ENCODE measurements at regions not wholly inside any gene's neighbourhood (a gene's known extent, or its start where the extent isn't known, plus 50 kb on each side); places are given as distances from the start of the nearest gene placed in this dataset.

DNA sequence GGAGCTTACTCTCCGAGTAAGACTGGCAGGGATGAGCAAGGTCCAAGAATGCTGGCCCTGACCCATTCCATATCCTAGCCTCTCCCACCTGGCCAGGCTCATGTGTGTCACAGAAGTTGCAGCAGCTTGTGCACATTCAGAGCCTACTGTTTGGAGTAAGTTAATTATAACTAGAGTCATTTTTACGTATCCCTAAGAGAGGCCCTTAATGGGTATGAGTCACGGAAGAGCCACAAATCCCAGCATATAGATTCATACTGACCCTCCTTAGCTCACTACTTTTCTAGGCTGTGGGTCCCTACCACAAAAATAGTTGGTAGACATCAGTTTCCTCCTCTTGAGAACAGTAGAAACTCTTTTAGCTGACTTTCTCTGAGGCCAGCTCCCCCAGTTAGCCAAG, 118.3 kb upstream of the FRG1 start:
- Histone ChIP-seq H3K36me3 (no peaks in the 10 kb centered on the region), H3K9me3 (no peaks in the 10 kb centered on the region), H3K27ac (no peak overlapping the region), H3K4me3 (no peak overlapping the region), H3K27me3 (no peaks in the 10 kb centered on the region), H3K4me1 (no peaks in the 10 kb centered on the region)
- 79 to 83% methylated on average over 3 of the region's 3 CpGs for WGBS, 2 donors
- FAIRE-seq (no peak), DNase-seq (no peak), ATAC-seq (no peak)
- intact Hi-C loops (cut with DNase I), result no loop called here
- TF ChIP-seq, protein P1, sequence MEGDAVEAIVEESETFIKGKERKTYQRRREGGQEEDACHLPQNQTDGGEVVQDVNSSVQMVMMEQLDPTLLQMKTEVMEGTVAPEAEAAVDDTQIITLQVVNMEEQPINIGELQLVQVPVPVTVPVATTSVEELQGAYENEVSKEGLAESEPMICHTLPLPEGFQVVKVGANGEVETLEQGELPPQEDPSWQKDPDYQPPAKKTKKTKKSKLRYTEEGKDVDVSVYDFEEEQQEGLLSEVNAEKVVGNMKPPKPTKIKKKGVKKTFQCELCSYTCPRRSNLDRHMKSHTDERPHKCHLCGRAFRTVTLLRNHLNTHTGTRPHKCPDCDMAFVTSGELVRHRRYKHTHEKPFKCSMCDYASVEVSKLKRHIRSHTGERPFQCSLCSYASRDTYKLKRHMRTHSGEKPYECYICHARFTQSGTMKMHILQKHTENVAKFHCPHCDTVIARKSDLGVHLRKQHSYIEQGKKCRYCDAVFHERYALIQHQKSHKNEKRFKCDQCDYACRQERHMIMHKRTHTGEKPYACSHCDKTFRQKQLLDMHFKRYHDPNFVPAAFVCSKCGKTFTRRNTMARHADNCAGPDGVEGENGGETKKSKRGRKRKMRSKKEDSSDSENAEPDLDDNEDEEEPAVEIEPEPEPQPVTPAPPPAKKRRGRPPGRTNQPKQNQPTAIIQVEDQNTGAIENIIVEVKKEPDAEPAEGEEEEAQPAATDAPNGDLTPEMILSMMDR (IDR thresholded peaks at IDR 0.05), result no peak

DNA sequence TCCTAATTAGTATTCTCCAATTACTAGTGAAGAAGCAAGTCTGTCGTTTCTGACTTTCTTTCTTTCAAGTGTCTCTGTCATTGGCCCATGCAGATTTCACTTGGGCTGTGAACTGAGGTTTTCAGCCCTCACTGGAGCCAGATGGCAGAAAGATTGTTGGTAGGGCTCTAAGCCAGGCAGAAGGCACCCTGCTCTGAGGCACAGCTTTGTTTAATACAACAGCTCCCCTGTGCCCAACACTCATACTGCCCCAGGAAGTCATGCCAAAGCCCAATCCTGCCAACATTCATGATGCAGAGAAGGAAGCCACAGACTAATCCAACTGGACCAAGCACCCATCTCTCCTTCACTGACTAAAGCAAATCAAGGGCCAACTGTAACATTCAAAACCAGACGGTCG, 117.1 kb upstream of the FRG1 start:
- intact Hi-C loops (cut with DNase I), result no loop called here

DNA sequence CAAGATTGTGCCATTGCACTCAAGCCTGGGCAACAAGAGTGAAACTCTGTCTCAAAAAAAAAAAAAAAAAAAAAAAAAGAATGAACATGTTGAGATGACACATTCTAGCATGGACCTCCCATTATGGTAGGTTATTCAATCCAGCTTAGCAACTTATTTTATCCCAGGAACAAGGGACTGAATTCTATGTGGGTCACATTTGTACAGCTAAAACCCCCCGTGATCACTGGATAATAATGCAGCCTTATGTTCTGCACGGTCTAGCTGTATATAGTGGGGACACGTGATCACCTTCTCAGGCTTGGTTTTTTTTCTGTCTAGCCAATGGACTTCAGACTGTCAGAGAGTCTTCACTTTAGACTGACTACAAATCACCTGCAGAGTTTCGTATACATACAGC, 115.2 kb upstream of the FRG1 start:
- Histone ChIP-seq H3K36me3 (no peaks in the 10 kb centered on the region), H3K4me3 (no peak overlapping the region), H3K27me3 (no peaks in the 10 kb centered on the region), H3K4me1 (no peaks in the 10 kb centered on the region), H3K9me3 (no peaks in the 10 kb centered on the region), H3K27ac (no peak overlapping the region)
- WGBS, 2 donors, result 66 to 83% methylated on average over 4 of the region's 4 CpGs
- FAIRE-seq (no peak), DNase-seq (no peak), ATAC-seq (no peak)
- intact Hi-C loops (cut with DNase I), result no loop called here
- TF ChIP-seq, protein P1 (IDR thresholded peaks at IDR 0.05), result no peak

More for the DNA sequence above, 117.1 kb upstream of the FRG1 start:
- no peaks in the 10 kb centered on the region for H3K9me3 ChIP-seq
- WGBS, 2 donors, result 67 to 77% methylated on average over 3 of the region's 3 CpGs
- H3K36me3 ChIP-seq, result no peaks in the 10 kb centered on the region
- no peaks in the 10 kb centered on the region for H3K4me1 ChIP-seq
- no peaks in the 10 kb centered on the region for H3K27me3 ChIP-seq
- no peak for DNase-seq
- TF ChIP-seq, protein P1 (IDR thresholded peaks at IDR 0.05), result no peak
- no peak for FAIRE-seq
- ATAC-seq, result no peak
- H3K27ac ChIP-seq, result no peak overlapping the region
- H3K4me3 ChIP-seq, result no peak overlapping the region

DNA sequence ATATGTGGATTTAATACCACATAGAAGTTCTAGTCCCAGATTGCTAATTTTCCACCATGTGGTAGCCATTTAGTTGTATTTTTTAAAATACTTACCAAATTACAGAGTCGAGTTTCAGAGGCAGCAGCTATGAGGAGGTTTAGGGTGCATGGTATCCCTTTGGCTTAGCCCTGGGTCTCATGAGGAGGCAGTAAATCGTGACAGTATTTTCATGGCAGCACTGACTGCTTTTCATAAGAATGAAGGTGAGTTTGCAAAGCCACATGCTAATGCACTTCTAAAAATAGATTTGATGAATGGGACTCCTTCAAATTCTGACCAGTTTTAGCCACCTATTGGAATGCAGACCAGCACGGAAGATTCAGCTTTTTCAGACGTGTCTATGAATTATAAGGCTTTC, 114.0 kb upstream of the FRG1 start:
- ATAC-seq, result no peak
- TF ChIP-seq, protein P1 (IDR thresholded peaks at IDR 0.05), result no peak
- Histone ChIP-seq H3K36me3 (no peaks in the 10 kb centered on the region), H3K27ac (no peak overlapping the region), H3K9me3 (no peaks in the 10 kb centered on the region), H3K27me3 (no peaks in the 10 kb centered on the region), H3K4me3 (no peak overlapping the region), H3K4me1 (no peaks in the 10 kb centered on the region)
- 38 to 45% methylated on average over 4 of the region's 4 CpGs for WGBS, 2 donors
- no peak for FAIRE-seq
- intact Hi-C loops (cut with DNase I), result no loop called here
- no peak for DNase-seq

DNA sequence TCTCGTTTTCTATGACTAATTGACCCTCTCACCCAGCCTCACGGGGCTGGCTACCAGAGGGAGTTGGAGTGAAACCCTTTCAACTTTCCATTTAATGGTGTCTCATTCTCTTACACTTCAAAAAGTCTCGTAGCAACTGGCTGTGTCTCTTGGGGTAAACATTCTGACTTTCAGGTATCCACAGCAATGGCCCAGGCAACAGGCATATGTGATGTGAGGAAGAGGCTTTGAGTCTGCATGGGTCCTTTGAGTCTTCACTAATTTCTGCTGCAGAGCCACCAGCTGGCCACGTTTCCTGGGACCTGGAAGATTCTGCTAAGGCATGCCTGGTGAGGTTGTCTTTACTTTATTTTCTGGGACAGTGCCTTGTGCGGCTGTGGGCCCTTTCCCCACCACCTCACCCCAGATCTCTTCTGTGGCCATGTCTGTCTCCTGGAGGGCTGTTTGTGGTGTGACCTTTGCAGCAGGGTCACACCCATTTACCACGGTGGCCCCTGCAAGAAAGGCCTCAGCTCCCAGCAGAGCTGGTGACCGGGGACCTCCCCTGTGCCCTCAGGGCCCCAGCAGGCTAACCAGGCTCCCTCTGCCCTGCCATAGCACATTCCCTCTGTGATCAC, 112.5 kb upstream of the FRG1 start:
- Histone ChIP-seq H3K27me3 (no peaks in the 10 kb centered on the region), H3K27ac (no peak overlapping the region), H3K4me3 (no peak overlapping the region), H3K4me1 (no peaks in the 10 kb centered on the region), H3K9me3 (no peaks in the 10 kb centered on the region), H3K36me3 (no peaks in the 10 kb centered on the region)
- ATAC-seq (no peak), DNase-seq (peak in 1 of 6 donors; percentile 26), FAIRE-seq (no peak)
- intact Hi-C loops (cut with DNase I), result no loop called here
- 52 to 57% methylated on average over 7 of the region's 7 CpGs for WGBS, 2 donors
- TF ChIP-seq, protein P1 (IDR thresholded peaks at IDR 0.05), result no peak

All from pancreas (tissue), 10 donors.